GM12891 (cell line): ENCODE measurements at regions not wholly inside any gene's neighbourhood (a gene's known extent, or its start where the extent isn't known, plus 50 kb on each side); places are given as distances from the start of the nearest gene placed in this dataset.
"Not testable (repeated sequence)": the region's sequence is repeated elsewhere in the genome, so short reads cannot be mapped to it uniquely, and the experiment has no call there.

Experiments used
- DNase-seq: peaks from one replicate; pipeline ENCODE4 v3.0.0; 2011; ENCODE audit warnings: low spot score; ENCODE audit not compliant: insufficient read length
- FAIRE-seq: peaks from 2 replicates; lab custom pipeline; 2011; peaks lifted over from hg19 to GRCh38; lab: Jason Lieb, UNC
- PAX5 ChIP-seq: IDR thresholded peaks from 2 replicates; pipeline ENCODE4 v1.6.1; 2011; ENCODE audit warnings: low read length, moderate library complexity, mild to moderate bottlenecking; ENCODE audit not compliant: insufficient read depth, severe bottlenecking
- POLR2A ChIP-seq: IDR thresholded peaks from 2 replicates; pipeline ENCODE4 v1.6.1; 2011; ENCODE audit warnings: low read depth, low read length, control low read depth
- POLR2AphosphoS5 ChIP-seq: IDR thresholded peaks from 2 replicates; pipeline ENCODE4 v1.6.1; 2011; ENCODE audit warnings: low read depth, low read length, control low read depth
- POU2F2 ChIP-seq: IDR thresholded peaks from 2 replicates; pipeline ENCODE4 v1.6.1; 2011; ENCODE audit warnings: low read depth, mild to moderate bottlenecking, control low read depth, low read length, moderate library complexity
- SPI1 ChIP-seq: IDR thresholded peaks from 2 replicates; pipeline ENCODE4 v1.6.1; 2011; ENCODE audit warnings: low read depth, low read length, control low read depth
- TAF1 ChIP-seq: IDR thresholded peaks from 2 replicates; pipeline ENCODE4 v1.6.1; 2011; ENCODE audit warnings: low read depth, low read length, control low read depth

DNA sequence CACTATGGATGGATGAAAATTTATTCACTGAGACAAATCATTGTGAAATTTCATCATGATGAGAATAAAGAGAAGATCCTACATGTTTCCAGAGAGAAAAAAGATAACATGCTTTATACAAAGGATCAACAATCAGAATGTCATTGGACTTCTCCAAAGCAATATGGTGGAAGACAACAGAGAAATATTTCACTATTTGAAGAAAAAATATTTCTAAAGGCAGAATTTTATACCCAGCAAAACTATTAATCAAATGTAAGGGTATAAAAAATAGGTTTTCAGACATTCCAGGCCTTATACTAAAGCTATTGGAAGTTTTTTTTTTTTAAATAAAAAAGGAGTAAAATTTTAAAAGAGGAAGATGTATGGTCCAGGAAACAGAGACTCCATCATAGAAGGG is 100.6 kb upstream of the OLIG2 start:
- TF ChIP-seq POLR2A (no peak), TAF1 (no peak), POU2F2 (no peak), PAX5 (no peak), POLR2AphosphoS5 (no peak), SPI1 (no peak)
- no peak for DNase-seq
- no peak for FAIRE-seq

DNA sequence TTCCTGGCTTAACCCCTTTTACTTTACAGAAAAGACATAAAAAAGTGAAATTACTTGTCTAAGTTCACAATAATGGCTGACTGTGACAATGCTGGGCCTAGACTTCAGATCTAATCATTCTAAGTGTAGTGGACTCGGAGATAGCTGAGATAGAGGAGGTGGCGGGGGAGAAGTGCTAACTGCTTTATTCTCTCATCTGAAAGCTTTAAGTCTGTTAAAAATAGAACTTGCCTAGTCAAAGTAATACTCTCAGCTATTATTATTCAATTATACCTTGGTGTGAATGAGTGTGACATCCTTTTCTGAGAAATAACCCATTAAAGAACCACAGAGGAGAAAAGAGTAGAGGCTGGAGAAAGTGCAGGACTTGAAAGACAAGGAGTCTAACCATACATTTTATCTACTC is 96.1 kb upstream of the OLIG2 start:
- DNase-seq, result peak; percentile 19
- peak; percentile 69 for FAIRE-seq
- TF ChIP-seq POU2F2 (no peak), SPI1 (peak; percentile 20; the same call in 1 of the 2 replicates)

DNA sequence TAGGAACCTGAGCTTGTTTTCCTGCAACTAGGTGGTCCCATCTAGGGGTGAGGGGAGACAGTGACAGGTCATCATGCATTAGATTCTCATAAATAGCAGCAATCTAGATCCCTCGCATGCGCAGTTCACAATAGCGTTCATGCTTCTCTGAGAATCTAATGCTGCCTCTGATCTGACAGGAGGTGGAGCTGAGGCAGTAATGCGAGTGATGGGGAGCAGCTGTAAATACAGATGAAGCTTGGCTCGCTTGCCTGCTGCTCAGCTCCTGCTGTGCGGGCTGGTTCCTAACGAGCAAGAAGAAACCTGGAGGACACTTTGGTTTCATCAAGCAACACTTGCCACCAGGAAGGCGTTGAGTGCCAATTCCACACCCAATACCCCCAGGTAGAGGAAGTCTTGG is 95.1 kb upstream of the OLIG2 start:
- FAIRE-seq (no peak), DNase-seq (no peak)
- no peak for TF ChIP-seq PAX5

- FAIRE-seq, DNase-seq: not testable (repeated sequence)
These were observed 91.7 kb upstream of the OLIG2 start for GRCh38 chr21:32934068-32934467.

DNA sequence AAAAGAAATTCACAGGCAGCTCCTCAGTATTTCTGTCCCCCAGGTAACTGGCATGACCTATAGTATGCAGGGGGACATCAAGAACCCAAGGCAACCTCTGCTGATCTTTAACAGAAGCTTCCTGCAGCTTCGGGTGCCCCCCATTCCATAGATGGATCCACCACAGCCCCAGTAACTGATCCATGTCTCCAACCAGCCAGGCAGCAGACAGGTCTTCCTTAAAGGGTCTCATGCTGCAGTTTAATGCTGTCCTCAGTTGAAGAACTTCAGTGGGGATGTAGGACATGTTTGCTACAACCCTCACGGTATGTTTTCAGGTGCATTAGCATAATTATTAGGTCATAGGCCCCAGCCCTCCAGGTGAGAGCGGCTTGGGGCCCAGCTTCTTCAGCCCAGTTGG is 90.9 kb upstream of the OLIG2 start:
- FAIRE-seq (no peak), DNase-seq (no peak)
- TF ChIP-seq POLR2AphosphoS5 (no peak), POU2F2 (no peak), POLR2A (no peak), TAF1 (no peak), SPI1 (no peak), PAX5 (no peak)

DNA sequence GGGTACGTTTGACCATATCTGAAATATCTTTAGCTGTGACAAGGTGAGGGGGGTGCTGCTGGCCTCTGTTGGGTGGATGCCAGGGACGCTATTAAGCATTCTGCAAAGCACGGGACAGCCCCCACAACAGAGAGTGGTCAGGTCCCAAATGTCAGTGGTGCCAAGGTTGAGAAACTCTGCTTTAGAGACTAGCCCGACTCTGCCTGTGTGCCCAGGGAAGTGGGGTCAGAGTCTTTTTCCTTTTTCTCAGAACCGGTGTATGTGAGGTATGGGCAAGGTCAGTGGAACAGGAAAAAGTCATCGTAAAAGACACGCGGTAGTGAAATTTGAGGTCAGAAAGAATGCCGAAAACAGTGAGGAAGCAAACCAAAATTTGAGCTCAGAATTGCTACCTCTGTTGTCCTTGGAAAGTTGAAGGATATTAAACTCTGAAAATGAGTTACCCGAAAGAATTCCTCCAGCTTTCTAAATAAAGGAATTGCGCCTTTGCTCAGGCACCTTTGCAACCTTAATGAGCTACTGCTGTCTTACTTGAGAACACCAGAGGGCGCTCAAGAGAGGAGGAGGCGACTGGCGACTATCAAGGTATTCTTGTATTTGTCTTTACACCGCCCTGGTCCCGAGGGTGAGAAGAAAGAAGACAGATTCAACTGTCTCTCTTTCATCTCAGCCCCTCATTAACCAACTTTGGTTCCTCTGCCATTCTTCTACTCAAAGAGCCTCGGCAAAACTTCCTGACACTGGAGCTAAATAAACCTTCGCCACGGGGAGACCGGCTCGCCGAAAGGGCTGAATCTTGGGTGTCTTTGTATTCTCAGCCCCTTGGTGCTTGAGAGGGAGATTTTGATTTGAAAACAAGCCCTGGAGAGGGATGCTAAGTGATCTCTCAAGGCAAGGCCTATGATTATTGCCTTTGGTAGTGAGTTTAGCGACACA is 85.4 kb upstream of the OLIG2 start:
- FAIRE-seq (peak; percentile 65), DNase-seq (no peak)
- no peak for TF ChIP-seq PAX5
- TF ChIP-seq SPI1, result no peak
- no peak for TF ChIP-seq POLR2AphosphoS5
- no peak for TF ChIP-seq TAF1

- DNase-seq (no peak), FAIRE-seq (no peak)
- TF ChIP-seq POLR2A (no peak), TAF1 (no peak), POU2F2 (no peak), POLR2AphosphoS5 (no peak), SPI1 (no peak), PAX5 (no peak)
These were observed 84.5 kb upstream of the OLIG2 start for GRCh38 chr21:32941263-32941662.

- no peak for FAIRE-seq
- no peak for DNase-seq
- TF ChIP-seq SPI1 (no peak), POLR2AphosphoS5 (no peak), TAF1 (no peak), PAX5 (no peak), POU2F2 (no peak), POLR2A (no peak)
These were observed 79.1 kb upstream of the OLIG2 start for GRCh38 chr21:32946654-32947053.

DNA sequence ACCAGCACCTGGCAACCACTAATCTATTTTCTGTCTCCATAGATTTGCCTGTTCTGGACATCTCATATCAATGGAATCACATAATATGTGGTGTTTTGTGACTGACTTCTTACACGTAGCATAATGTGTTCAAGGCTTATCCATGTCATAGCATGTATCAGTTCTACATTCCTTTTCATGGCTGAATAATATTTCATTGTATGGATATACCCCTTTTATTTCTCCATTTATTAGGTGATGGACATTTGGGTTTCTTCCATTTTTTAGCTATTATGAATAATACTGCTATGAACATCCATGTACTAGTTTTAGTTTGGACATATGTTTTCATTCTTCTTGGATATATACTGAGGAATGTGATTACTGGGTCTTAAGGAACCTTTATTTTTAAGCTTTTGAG is 78.0 kb upstream of the OLIG2 start:
- no peak for DNase-seq
- FAIRE-seq, result no peak
- TF ChIP-seq POU2F2 (no peak), POLR2A (no peak), POLR2AphosphoS5 (no peak), TAF1 (no peak), PAX5 (no peak), SPI1 (no peak)

GRCh38 chr21:32949701-32950100 is 76.0 kb upstream of the OLIG2 start:
- DNase-seq (no peak), FAIRE-seq (no peak)
- TF ChIP-seq POU2F2 (no peak), SPI1 (no peak), POLR2A (no peak), POLR2AphosphoS5 (no peak)

DNA sequence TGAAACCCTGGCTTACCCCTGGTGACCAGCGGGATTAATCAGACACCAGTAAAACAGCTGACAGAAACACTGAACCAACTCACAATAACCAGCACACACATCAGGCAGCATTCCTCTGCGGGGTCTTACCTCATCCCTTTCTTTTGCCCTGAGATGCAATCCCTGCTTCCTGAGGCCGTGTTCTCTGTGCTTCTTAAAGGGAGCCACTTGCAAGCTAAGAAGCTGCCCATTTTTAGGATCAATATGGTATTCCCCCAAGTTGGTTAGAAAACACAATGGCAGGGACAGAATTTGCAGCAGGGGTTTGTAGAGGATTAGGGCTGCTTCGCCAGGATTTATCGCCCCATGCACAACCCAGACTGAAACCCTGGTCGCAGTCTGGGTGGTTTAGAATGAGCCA is 74.7 kb upstream of the OLIG2 start:
- TF ChIP-seq PAX5 (no peak), TAF1 (no peak), SPI1 (no peak), POLR2AphosphoS5 (no peak), POLR2A (no peak), POU2F2 (no peak)
- FAIRE-seq (no peak), DNase-seq (no peak)
